H4 (cell line): ENCODE measurements at regions not wholly inside any gene's neighbourhood (a gene's known extent, or its start where the extent isn't known, plus 50 kb on each side); places are given as distances from the start of the nearest gene placed in this dataset.

ENCODE experiments used
- DNase-seq: peaks from one replicate; pipeline ENCODE4 v3.0.0-alpha.2; 2015; ENCODE audit warnings: low spot score

DNA sequence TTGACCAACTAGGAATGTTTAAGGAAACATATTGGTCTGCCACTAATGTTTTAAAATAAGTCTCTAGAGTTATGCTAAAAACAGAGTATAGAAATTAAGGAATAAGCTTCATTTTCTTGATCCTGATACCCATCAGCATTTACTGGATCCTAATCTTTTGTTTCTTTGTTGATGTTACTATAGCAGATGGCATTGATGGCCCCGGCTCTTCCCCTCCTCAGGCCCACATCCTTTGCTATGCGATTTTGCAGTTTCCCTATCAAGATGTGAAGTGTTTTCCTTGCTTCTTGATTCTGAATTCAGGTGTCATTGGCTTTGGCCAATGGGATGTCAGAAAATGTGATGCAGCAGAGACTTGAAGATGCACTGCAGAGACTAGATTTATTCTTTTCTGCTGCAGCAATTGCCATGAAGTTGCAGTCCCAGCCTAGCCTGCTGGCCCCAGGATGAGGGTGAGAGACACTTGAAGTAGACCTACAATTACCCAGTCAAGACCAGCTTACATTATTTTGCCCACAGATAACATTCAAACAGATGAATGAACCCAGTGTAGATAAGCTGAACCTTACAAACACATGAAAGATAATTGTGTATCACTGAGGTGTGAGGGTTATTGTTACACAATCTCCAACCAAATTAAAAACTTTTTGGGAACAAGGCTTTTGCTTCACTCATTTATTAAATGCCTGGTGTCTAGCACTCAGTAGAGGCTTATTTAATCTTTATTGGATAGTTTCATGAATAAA lies 115.2 kb upstream of the ITGA4 start:
- no peak for DNase-seq

- DNase-seq: no peak
Observed at GRCh38 chr2:181348107-181348837, 108.9 kb upstream of the ITGA4 start.

DNA sequence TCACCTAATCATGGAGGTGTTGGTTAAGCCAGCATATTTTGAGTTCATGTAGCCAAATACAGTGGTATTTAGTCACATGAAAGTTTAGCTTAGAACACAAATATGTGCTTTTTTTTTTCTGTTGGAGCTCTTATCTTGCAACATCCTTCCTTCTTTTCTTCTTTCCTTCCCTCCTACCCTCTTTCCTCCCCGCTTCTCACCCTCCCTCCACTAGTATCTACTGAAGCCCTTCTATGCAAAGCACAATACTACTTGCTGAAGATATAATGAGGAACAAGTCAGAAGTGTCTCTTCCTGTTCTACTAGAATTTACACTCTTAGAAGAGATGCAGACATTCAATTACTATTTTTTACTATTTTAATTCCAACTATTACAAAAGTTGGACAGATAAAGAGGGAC lies 105.0 kb upstream of the ITGA4 start:
- no peak for DNase-seq

- peak; percentile 31 for DNase-seq
Observed at GRCh38 chr2:181354626-181355025, 102.6 kb upstream of the ITGA4 start.

GRCh38 chr2:181356526-181357130 lies 100.6 kb upstream of the ITGA4 start:
- DNase-seq: no peak

- no peak for DNase-seq
Observed at GRCh38 chr2:181357979-181358378, 99.2 kb upstream of the ITGA4 start.

DNA sequence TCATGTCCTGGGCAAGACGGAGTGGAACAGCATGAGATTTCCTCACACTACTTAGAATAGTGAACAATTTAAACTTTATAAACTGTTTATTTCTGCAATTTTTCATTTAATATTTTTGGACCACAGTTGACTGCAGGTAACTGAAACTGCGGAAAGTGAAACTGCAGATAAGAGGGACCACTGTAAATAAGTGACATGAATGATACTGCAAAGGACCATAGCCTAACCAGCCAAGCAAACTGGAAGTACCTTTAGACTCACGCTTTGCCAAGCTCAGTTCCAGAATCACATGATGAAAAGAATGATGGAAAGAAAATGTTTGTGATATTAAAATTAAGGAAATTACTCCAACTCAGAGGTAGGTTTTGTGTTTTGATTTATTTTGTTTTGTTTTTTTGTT lies 94.6 kb upstream of the ITGA4 start:
- DNase-seq: no peak

GRCh38 chr2:181363164-181363563 lies 94.0 kb upstream of the ITGA4 start:
- no peak for DNase-seq

- DNase-seq: no peak
Observed at GRCh38 chr2:181364492-181365170, 92.6 kb upstream of the ITGA4 start.

DNA sequence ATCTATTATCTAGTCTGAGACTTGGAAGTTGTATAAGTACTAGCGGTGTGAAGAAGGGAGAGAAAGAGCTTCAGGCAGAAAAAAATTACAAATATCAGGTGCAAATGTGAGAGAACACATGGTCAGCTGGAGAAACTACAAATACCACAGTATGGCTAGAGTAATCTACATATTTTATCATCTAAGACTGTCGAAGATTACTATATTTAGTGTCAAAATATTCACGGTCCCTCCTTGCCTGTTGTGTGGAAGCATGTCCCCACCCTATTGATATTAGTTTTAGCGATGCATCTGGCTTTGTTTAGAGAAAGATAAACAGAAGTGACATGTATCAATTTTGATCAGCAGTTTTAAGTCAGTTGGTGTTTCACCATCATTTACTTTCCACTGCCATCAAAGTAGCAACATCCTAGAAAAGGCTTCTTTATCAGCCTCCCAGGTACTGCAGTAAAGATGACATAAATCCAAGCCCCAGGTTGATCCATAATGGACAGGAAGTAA lies 90.5 kb upstream of the ITGA4 start:
- no peak for DNase-seq

GRCh38 chr2:181367411-181367810 lies 89.8 kb upstream of the ITGA4 start:
- no peak for DNase-seq

GRCh38 chr2:181367906-181368435 lies 89.2 kb upstream of the ITGA4 start:
- peak; percentile 7 for DNase-seq

- no peak for DNase-seq
Observed at GRCh38 chr2:181370126-181370525, 87.1 kb upstream of the ITGA4 start.

- no peak for DNase-seq
Observed at GRCh38 chr2:181371195-181371594, 86.0 kb upstream of the ITGA4 start.

DNA sequence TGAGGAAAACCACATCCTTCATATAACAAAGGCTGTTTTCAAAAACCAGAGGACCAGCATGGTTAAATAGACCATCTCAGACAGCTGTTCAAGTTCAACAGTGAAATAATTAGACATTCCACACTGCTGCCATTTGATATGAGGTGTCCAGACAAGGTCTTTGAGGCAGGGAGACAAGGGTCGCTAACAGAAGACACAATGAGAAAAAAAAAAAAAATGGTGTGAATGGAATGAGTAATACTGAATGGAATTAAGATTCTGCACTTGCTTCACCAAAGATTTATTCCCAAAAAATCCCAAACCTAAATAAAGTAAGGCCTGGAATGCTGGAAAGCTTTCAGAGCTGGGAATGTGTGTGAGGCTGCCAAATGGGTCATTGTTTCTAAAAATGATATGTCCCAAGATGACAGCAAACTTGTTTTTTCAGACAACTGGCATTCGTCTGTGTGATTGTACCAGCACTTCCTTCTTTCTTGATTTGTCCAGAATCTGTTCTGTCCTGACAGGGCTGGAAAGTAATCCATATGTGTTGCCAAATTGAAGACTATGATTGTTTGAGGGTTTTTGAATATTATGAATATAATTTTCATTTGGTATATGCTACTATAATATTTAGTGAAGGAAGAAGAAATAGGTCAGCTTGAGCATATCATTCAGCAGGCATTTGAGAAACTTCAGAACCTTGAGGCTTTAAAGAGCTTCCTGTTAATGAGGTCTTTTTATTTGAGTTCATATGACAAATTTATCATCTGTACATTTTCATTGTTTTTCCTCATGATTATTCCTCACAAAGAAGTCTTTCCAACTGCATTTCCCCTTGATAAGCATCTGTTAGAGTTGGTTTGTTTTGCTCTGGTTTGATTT lies 85.2 kb upstream of the ITGA4 start:
- DNase-seq: peak; percentile 57

DNA sequence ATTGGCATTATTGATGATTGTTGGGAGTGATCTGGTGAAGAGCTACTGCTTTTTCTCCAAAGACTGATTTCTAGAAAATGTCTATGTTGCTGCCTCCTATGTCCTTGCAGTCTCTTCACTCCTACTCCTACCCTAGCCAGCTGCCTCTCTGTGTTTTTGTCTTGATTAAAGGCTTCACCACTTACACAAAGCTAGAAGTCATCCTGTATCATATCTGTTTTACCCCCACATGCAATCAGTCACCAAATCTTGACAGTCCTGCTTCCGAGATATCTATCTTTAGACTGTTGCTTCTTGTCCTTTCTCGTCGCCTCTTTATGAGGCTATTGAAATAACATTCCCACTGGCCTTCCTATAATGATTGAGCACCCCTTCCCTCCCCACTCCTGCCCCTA lies 84.5 kb upstream of the ITGA4 start:
- no peak for DNase-seq

DNA sequence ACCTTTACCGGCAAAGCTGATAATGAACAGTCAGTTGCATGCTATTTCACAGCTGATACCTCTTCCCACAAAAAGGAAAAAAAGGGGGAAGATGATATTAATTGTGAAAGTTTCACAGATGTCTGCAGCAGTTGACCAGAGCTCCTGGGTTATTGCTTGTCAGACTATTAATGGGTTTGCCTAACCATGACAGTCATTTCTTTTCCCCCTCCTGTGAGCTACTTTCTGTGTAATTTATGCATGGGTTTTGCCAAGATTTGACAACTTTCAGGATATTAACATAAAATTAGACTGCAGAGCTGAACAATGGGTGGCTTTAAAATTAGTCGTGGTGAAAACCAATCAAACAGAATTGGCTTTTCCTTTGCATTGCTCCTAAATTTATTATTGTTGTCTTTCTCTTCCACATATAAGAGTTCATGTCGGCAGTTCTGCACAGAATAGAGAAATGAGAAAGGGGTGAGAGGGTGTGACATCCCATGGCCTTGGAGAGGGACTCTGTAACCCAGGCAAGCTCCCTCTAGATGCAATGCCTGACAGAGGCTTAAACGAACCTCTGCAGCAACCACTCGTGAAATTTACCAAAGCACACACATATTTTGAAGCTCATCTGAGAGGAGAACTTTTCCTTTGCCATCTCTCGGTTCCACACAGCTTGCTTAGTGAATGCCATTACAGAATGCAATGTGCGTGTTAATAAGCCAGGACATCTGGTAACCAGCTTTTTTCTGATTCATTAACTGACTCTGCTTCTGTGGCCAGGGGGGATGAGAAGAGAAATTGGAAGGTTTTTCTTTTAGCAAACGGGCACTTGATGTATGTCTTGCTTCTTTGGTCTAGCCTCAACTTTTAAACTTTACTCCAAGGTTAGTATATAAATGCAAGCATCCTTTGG lies 82.2 kb upstream of the ITGA4 start:
- no peak for DNase-seq

GRCh38 chr2:181376442-181376841 lies 80.7 kb upstream of the ITGA4 start:
- DNase-seq: no peak

GRCh38 chr2:181376999-181377398 lies 80.2 kb upstream of the ITGA4 start:
- DNase-seq: no peak

- no peak for DNase-seq
Observed at GRCh38 chr2:181378491-181378890, 78.7 kb upstream of the ITGA4 start.
